ENCODE measurements at regions not wholly inside any gene's neighbourhood (a gene's known extent, or its start where the extent isn't known, plus 50 kb on each side); places are given as distances from the start of the nearest gene placed in this dataset.

GRCh38 chr6:51077821-51078518, 259.3 kb downstream of the TFAP2B start:
- TF ChIP-seq POLR2A (IDR thresholded peaks at IDR 0.05; ENCODE audit: low read length) = no peak
- TF ChIP-seq GATA1 (IDR thresholded peaks at IDR 0.05; ENCODE audit: low read depth, low read length) = no peak

Data from erythroblast (primary cell).